ENCODE measurements at regions not wholly inside any gene's neighbourhood (a gene's known extent, or its start where the extent isn't known, plus 50 kb on each side); places are given as distances from the start of the nearest gene placed in this dataset.

- no peak for DNase-seq (ENCODE audit: low read depth in 2 of 2)
These were observed 230.9 kb downstream of the AUH start for GRCh38 chr9:91130796-91131318.

- DNase-seq (ENCODE audit: low read depth in 2 of 2): peak; percentile 90 to 91
These were observed 230.3 kb downstream of the AUH start for GRCh38 chr9:91131433-91131839.

GRCh38 chr9:91132576-91133073, 229.1 kb downstream of the AUH start:
- no peak for DNase-seq (ENCODE audit: low read depth in 2 of 2)

DNA sequence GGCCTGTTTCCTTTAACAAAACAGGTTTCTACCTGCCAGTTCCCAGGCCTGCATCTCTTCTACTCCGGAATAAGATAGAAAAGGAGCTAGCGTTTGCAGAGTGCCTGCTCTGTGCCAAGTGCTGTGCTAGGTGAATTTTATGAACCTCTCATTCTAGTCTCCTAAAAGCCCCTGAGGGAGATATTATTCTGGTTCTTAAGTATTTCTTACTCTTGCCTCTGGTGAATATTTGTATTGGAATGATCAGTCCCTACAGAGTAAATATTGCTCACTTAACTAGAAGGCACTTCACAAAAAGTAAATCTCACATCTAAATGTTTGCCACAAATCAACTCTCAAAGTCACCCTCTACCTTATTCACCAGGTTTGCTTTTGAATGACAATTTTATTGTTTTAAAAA, 227.1 kb downstream of the AUH start:
- no peak for DNase-seq (ENCODE audit: low read depth in 2 of 2)

GRCh38 chr9:91137391-91137790, 224.3 kb downstream of the AUH start:
- DNase-seq (ENCODE audit: low read depth in 2 of 2): no peak

DNA sequence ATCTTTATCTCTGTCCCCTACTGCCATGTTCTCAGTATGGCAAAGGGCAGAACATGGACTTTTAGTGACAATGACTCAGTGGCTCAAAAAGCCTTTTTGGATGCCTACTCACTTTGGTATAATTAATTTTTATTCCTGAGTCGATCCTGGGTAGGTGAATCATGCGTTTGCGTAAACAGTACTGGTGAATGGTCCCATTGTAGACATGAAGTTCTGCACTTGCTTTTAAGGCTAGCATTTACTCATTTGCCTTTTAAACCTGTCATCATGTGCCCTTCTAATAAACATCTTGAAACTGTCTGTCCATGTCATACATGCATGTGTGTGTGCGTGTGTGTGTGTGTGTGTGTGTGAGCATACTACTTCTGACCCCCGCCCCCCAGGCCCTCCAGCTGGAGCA, 223.0 kb downstream of the AUH start:
- no peak for DNase-seq (ENCODE audit: low read depth in 2 of 2)

GRCh38 chr9:91141407-91141965, 220.2 kb downstream of the AUH start:
- no peak for DNase-seq (ENCODE audit: low read depth in 2 of 2)

GRCh38 chr9:91143162-91143561, 218.6 kb downstream of the AUH start:
- DNase-seq (ENCODE audit: low read depth in 2 of 2): no peak

- DNase-seq (ENCODE audit: low read depth in 2 of 2): no peak
These were observed 218.1 kb downstream of the AUH start for GRCh38 chr9:91143642-91144041.

DNA sequence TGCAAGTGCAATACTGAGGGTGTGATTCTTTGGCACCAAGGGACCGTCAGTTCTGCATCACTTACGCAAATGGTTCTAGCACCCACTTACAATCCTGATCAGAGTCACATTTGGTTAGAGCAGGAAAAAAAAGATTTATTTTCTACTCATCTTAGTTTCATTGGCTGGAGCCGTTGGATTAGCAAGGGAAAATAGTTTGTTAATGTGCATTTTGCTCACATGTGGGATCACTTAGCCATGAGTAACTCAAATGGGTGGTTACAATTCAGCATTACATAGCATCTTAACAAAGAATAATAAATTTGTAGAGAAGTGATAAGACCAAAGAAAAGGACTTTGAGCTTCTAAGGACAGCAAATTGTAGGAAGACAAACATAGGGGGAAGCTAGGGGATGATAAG, 216.9 kb downstream of the AUH start:
- no peak for DNase-seq (ENCODE audit: low read depth in 2 of 2)

- no peak for DNase-seq (ENCODE audit: low read depth in 2 of 2)
These were observed 216.2 kb downstream of the AUH start for GRCh38 chr9:91145496-91145895.

DNA sequence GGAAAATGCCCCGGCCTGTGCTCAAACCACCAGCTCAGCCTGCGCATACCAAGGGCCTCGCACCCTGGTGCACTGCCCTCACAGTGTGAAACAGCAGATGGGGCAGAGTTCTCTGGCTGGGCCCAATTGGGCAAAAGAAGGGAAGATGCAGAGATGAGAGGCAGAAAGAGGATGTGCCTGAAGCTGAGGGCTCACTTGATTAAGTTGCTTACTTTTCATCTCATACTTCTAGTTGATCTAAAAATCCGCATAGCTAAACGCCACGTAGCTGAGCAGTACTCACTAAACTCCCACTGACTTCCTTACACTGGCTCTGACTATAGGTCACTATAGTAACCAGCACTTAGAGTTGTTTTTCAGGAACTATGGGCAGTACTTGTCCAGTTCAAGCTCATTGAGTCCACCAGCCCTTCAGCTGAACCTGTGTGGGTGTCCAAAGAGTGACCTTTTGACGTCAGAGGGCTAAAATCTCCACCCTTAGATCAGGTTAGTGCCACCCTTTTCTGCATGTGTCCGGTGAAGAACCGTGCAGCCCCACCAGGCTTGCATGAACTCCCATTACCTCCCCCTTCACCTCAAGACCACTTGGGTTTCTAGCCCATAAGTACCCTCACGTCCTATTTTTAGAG, 215.2 kb downstream of the AUH start:
- peak in 1 of 2 donors; percentile 17 for DNase-seq (ENCODE audit: low read depth in 2 of 2)

DNA sequence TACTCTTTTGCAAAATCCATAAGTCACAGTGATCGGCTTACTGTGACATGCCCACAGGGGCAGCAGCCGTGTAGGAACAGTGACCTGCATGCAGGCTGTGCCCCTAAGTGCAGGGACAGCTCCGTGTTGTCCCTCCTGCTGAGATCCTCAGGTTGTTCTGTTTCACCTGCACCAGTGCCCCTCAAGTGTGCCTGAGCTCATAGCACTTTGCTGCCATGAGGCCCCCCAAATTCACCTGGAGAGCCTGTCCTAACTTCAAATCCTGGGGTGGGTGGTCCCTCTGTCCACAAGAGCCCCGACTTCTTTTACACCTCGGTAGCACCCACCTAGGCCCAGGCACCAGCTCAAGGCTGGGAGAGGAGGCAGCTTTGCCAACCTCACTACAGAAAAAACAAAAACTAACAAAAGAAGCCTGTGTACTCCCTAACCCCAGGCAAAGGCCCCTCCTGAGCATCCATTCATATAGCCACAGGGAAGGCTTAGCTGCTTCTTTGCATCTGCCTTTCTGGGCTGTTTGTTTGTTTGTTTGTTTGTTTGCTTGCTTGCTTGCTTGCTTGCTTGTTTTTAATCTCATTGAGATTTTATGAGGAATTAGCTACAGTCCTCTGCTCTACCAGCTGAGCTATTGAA, 214.5 kb downstream of the AUH start:
- no peak for DNase-seq (ENCODE audit: low read depth in 2 of 2)

GRCh38 chr9:91148306-91148705, 213.4 kb downstream of the AUH start:
- no peak for DNase-seq (ENCODE audit: low read depth in 2 of 2)

- no peak for DNase-seq (ENCODE audit: low read depth in 2 of 2)
These were observed 211.3 kb downstream of the AUH start for GRCh38 chr9:91150273-91150997.

- no peak for DNase-seq (ENCODE audit: low read depth in 2 of 2)
These were observed 210.6 kb downstream of the AUH start for GRCh38 chr9:91150998-91151717.

- DNase-seq (ENCODE audit: low read depth in 2 of 2): no peak
These were observed 210.0 kb downstream of the AUH start for GRCh38 chr9:91151718-91152095.

DNA sequence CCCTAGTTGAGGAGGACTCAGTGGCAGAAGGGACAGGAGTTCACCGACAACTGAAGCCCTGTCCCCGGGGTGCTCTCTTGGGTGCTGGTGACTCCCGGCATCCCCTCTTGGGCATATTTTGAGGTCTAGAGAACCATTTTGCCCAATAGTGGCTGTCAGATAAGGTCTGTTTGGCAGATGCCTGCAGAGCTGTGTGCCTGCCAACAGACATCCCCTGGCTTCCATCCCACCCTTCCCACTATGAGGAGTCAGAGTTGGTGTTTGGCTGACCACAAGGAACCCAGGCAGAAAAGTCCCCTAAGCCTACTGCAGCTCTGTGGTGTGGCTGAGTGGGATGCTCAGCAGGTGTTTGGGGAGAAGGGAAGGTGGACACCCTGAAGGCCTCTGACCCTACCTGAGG, 207.0 kb downstream of the AUH start:
- DNase-seq (ENCODE audit: low read depth in 2 of 2): no peak

DNA sequence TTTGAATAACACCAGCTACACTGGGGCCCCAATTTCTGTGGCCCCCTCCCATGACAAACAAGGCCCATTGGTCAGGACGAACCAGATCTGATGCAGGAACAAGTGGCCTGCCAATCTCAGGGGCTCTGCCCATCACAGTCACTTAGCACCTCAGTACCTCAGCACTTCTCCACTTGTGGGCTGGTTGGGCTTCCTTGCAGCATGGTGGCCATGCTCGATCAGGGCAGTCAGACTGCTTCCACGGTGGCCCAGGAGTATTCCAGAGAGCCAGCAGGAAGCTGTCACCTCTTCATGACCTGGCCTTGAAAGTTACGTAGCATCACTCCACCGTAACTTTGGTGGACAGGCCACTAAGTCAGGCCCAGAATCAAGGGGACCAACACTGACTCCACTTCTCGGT, 206.5 kb downstream of the AUH start:
- no peak for DNase-seq (ENCODE audit: low read depth in 2 of 2)

- DNase-seq (ENCODE audit: low read depth in 2 of 2): no peak
These were observed 205.9 kb downstream of the AUH start for GRCh38 chr9:91155746-91156376.

All from lung microvascular endothelial cell (primary cell).